Endothelial cell of umbilical vein (primary cell): ENCODE measurements at regions not wholly inside any gene's neighbourhood (a gene's known extent, or its start where the extent isn't known, plus 50 kb on each side); places are given as distances from the start of the nearest gene placed in this dataset.

ENCODE experiments used
- BruUV-seq: library from RNA; stranded (reverse); fragments of 400-500 nt; replicated peaks from 2 replicates; lab custom pipeline; 2021; lab: Mats Ljungman, UMichigan
- CTCF ChIA-PET: fragments of 300-600, 350-600 bp; sonication (Branson Sonifier 250); formaldehyde crosslinking; loops from one replicate; lab custom pipeline; 2021; ENCODE audit warnings: antibody characterized with exemption, inconsistent platforms; lab: Charles Lee
- POLR2A ChIA-PET: fragments of 300-600, 350-600 bp; sonication (Branson Sonifier 250); formaldehyde crosslinking; loops from one replicate; lab custom pipeline; 2021; ENCODE audit warnings: antibody characterized with exemption, inconsistent platforms; lab: Charles Lee
- DNase-seq: peaks from one replicate; pipeline ENCODE4 v3.0.0-alpha.2; 2011; ENCODE audit warnings: low read depth, low spot score
- FAIRE-seq: peaks from 2 replicates; lab custom pipeline; 2011; peaks lifted over from hg19 to GRCh38; lab: Jason Lieb, UNC
- H2AFZ ChIP-seq: 2 replicates; pipeline ENCODE4 v1.6.0; 2012; ENCODE audit warnings: low read depth, low read length, control low read depth, inconsistent platforms
- H3K27ac ChIP-seq: 2 replicates; pipeline ENCODE4 v1.5.1; 2011; ENCODE audit warnings: low read depth, mild to moderate bottlenecking, control low read depth, low read length, moderate library complexity; ENCODE audit not compliant: insufficient read depth
- H3K27me3 ChIP-seq, 2 experiments: 2 replicates each; pipeline versions ENCODE4 v1.6.0 to v1.6.1; 2011; ENCODE audit warnings: low read length in 2 of 2, mixed read lengths in 1 of 2; ENCODE audit not compliant: control insufficient read depth in 2 of 2, insufficient read depth in 2 of 2
- H3K36me3 ChIP-seq, 2 experiments: 2 replicates in 1 of 2; 3 replicates in 1 of 2; pipeline ENCODE4 v1.5.1; 2011; ENCODE audit warnings: low read length in 2 of 2, mild to moderate bottlenecking in 1 of 2, moderate library complexity in 1 of 2; ENCODE audit not compliant: control insufficient read depth in 2 of 2, insufficient read depth in 2 of 2; ENCODE audit errors: extremely low read depth in 1 of 2
- H3K4me1 ChIP-seq: 3 replicates; pipeline ENCODE4 v1.5.1; 2011; ENCODE audit warnings: mild to moderate bottlenecking, low read length; ENCODE audit not compliant: control insufficient read depth, insufficient read depth; ENCODE audit errors: extremely low read depth
- H3K4me2 ChIP-seq: 2 replicates; pipeline ENCODE4 v1.6.1; 2011; ENCODE audit warnings: low read length, control low read depth, mixed read lengths; ENCODE audit not compliant: insufficient read depth
- H3K4me3 ChIP-seq, 3 experiments: fragments of 200-600 bp in 1 of 3; sonication (generic), shearing (Covaris generic) in 1 of 3; replicated peaks in 1 of 3; 2 replicates each; pipeline ENCODE4 v1.5.1; 2011 to 2016; ENCODE audit warnings: control low read depth in 3 of 3, low read length in 3 of 3, mild to moderate bottlenecking in 2 of 3, inconsistent platforms in 1 of 3, low read depth in 1 of 3, moderate library complexity in 1 of 3; ENCODE audit not compliant: insufficient read depth in 1 of 3
- H3K79me2 ChIP-seq: 2 replicates; pipeline ENCODE4 v1.6.0; 2012; ENCODE audit warnings: low read length, inconsistent platforms; ENCODE audit not compliant: control insufficient read depth, insufficient read depth
- H3K9ac ChIP-seq: replicated peaks from 2 replicates; pipeline ENCODE3; 2011; ENCODE audit warnings: low read length, control low read depth; ENCODE audit not compliant: insufficient read depth; ENCODE audit errors: extremely low read depth
- H3K9me1 ChIP-seq: replicated peaks from 3 replicates; pipeline ENCODE4 v1.6.0; 2011; ENCODE audit warnings: mild to moderate bottlenecking, low read length; ENCODE audit not compliant: control insufficient read depth, insufficient read depth; ENCODE audit errors: extremely low read depth
- H3K9me3 ChIP-seq: replicated peaks from 2 replicates; pipeline ENCODE4 v1.5.1; 2012; ENCODE audit warnings: low read length, inconsistent platforms; ENCODE audit not compliant: control insufficient read depth, insufficient read depth
- H4K20me1 ChIP-seq: replicated peaks from 2 replicates; pipeline ENCODE3; 2011; ENCODE audit warnings: mild to moderate bottlenecking, low read length; ENCODE audit not compliant: control insufficient read depth, insufficient read depth; ENCODE audit errors: extremely low read depth
- CTCF ChIP-seq, 2 donors: IDR thresholded peaks; 1 replicate in 1 of 2; 2 replicates in 1 of 2; pipeline ENCODE4 v1.5.1; 2011; ENCODE audit warnings: low read length in 2 of 2, mild to moderate bottlenecking in 2 of 2, moderate library complexity in 2 of 2, control low read depth in 1 of 2, inconsistent platforms in 1 of 2, low read depth in 1 of 2; ENCODE audit not compliant: insufficient read depth in 1 of 2; ENCODE audit errors: extremely low read depth in 1 of 2
- EZH2 ChIP-seq: IDR thresholded peaks from 2 replicates; pipeline ENCODE4 v1.6.1; 2012; ENCODE audit warnings: borderline replicate concordance, low read depth, mild to moderate bottlenecking, moderate library complexity, low read length, inconsistent platforms; ENCODE audit not compliant: severe bottlenecking
- FOS ChIP-seq: IDR thresholded peaks from 2 replicates; pipeline ENCODE4 v1.6.1; 2011; ENCODE audit warnings: mild to moderate bottlenecking, low read length, moderate library complexity, borderline replicate concordance; ENCODE audit not compliant: insufficient read depth
- GATA2 ChIP-seq: IDR thresholded peaks from 2 replicates; pipeline ENCODE4 v1.7.0; 2011; ENCODE audit warnings: low read depth, mild to moderate bottlenecking, moderate library complexity, mixed read lengths, low read length; ENCODE audit not compliant: insufficient read length, insufficient read depth
- JUN ChIP-seq: IDR thresholded peaks from 2 replicates; pipeline ENCODE4 v1.6.1; 2011; ENCODE audit warnings: borderline replicate concordance, low read depth; ENCODE audit not compliant: insufficient read length, insufficient read depth
- MYC ChIP-seq: IDR thresholded peaks from one replicate; pipeline ENCODE4 v1.6.1; 2011; ENCODE audit warnings: mild to moderate bottlenecking, low read depth, low read length
- POLR2A ChIP-seq: IDR thresholded peaks from 2 replicates; pipeline ENCODE4 v1.6.1; 2012; ENCODE audit warnings: low read depth, mild to moderate bottlenecking, control low read depth, low read length
- POLR2AphosphoS5 ChIP-seq: IDR thresholded peaks from 2 replicates; pipeline ENCODE4 v1.6.1; 2012; ENCODE audit warnings: low read depth, mild to moderate bottlenecking, control low read depth, low read length, moderate library complexity; ENCODE audit not compliant: insufficient read depth
- dilution Hi-C: fragments of 300-500 bp; cut with MboI; formaldehyde crosslinking; loops from one replicate; pipeline ENCODE4 v1.15.0; 2019; ENCODE audit warnings: low sequenced_read_pairs; ENCODE audit not compliant: extremely low pct_ligation_motif_present
- intact Hi-C: fragments of 100-400 bp; cut with micrococcal nuclease; formaldehyde crosslinking; loops from one replicate; pipeline ENCODE4 v1.10.0; 2022
- TF ChIP-seq, protein P1 (sequence below): IDR thresholded peaks from 2 replicates; pipeline ENCODE4 v1.6.1; 2011; ENCODE audit not compliant: insufficient read depth, insufficient read length

GRCh38 chr2:41940745-41941063 is 107.1 kb upstream of the PKDCC start:
- POLR2A ChIA-PET, result no interaction called here
- no TSS peak for BruUV-seq
- no peak overlapping the region for H2AFZ ChIP-seq

More at GRCh38 chr2:41940745-41941063, 107.1 kb upstream of the PKDCC start:
- CTCF ChIA-PET, result no interaction called here
- H4K20me1 ChIP-seq, result no peaks in the 10 kb centered on the region
- H3K4me3 ChIP-seq, result no peak overlapping the region
- H3K27me3 ChIP-seq, result no peaks in the 10 kb centered on the region
- H3K4me2 ChIP-seq, result no peak overlapping the region
- H3K9ac ChIP-seq, result no peak overlapping the region
- DNase-seq (no peak), FAIRE-seq (no peak)
- H3K27ac ChIP-seq, result no peak overlapping the region
- dilution Hi-C loops (no loop called here), intact Hi-C loops (no loop called here)
- no peaks in the 10 kb centered on the region for H3K9me3 ChIP-seq
- H3K79me2 ChIP-seq, result no peaks in the 10 kb centered on the region
- no peaks in the 10 kb centered on the region for H3K9me1 ChIP-seq
- no peak for TF ChIP-seq MYC
- no peak for TF ChIP-seq GATA2
- no peak for TF ChIP-seq FOS
- no peak for TF ChIP-seq JUN
- TF ChIP-seq CTCF (IDR thresholded peaks at IDR 0.05; ENCODE audit: extremely low read depth in 1 of 2, insufficient read depth in 1 of 2, low read depth in 1 of 2, low read length in 2 of 2), result no peak
- TF ChIP-seq EZH2, result no peak
- TF ChIP-seq POLR2AphosphoS5, result no peak
- TF ChIP-seq POLR2A, result no peak
- TF ChIP-seq, protein P1, sequence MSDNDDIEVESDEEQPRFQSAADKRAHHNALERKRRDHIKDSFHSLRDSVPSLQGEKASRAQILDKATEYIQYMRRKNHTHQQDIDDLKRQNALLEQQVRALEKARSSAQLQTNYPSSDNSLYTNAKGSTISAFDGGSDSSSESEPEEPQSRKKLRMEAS, result no peak
- H3K36me3 ChIP-seq, result no peaks in the 10 kb centered on the region
- H3K4me1 ChIP-seq, result no peaks in the 10 kb centered on the region
